HCT116 (cell line): ENCODE measurements at regions not wholly inside any gene's neighbourhood (a gene's known extent, or its start where the extent isn't known, plus 50 kb on each side); places are given as distances from the start of the nearest gene placed in this dataset.

Source experiments
- ATAC-seq: fragments of 200-7000 bp; cut with Tn5 transposase; 2 replicates; pipeline ENCODE4 v1.9.1; 2020; ENCODE audit warnings: mild to moderate bottlenecking, moderate library complexity
- BruUV-seq: library from RNA; stranded (reverse); fragments of 400-500 nt; replicated peaks from 2 replicates; lab custom pipeline; 2021; lab: Mats Ljungman, UMichigan
- CTCF ChIA-PET: fragments of 300-600 bp; sonication (Branson Sonifier 250); formaldehyde crosslinking; loops from one replicate; lab custom pipeline; 2021; ENCODE audit warnings: antibody characterized with exemption; lab: Charles Lee
- POLR2A ChIA-PET: fragments of 300-600, 350-600 bp; sonication (Branson Sonifier 250); formaldehyde crosslinking; loops from one replicate; lab custom pipeline; 2021; ENCODE audit warnings: antibody characterized with exemption; lab: Charles Lee
- RAD21 ChIA-PET, 2 experiments: fragments of 300-600 bp; sonication (Branson Sonifier 250); formaldehyde crosslinking; loops; one replicate each; lab custom pipeline; 2023; ENCODE audit warnings: low total read pairs in 2 of 2; ENCODE audit not compliant: uncharacterized antibody in 2 of 2, unreplicated experiment in 2 of 2, low non-redundant PET in 1 of 2; lab: Charles Lee
- DNase-seq: peaks from one replicate; pipeline ENCODE4 v3.0.0-alpha.2; 2010; ENCODE audit warnings: low read depth, low spot score
- H2AFZ ChIP-seq: fragments of 200-600 bp; shearing (Covaris generic), sonication (generic); 2 replicates; pipeline ENCODE4 v1.6.1; 2017; ENCODE audit warnings: low read depth, mixed run types, mixed read lengths, antibody characterized with exemption, low read length; ENCODE audit not compliant: poor library complexity, severe bottlenecking
- H3K27ac ChIP-seq: 2 replicates; pipeline ENCODE4 v1.5.1; 2012; ENCODE audit warnings: low read depth, low read length
- H3K27me3 ChIP-seq: fragments of 200-600 bp; sonication (generic); 2 replicates; pipeline ENCODE4 v1.6.1; 2016; ENCODE audit warnings: mixed run types, low read length, mixed read lengths; ENCODE audit not compliant: insufficient read depth
- H3K36me3 ChIP-seq, 2 experiments: fragments of 200-500 bp in 1 of 2; fragments of 200-600 bp in 1 of 2; sonication (Bioruptor generic) in 1 of 2; sonication (generic) in 1 of 2; 2 replicates each; pipeline versions ENCODE4 v1.5.1 to v1.6.1; 2014 to 2016; ENCODE audit warnings: low read length in 2 of 2, inconsistent platforms in 1 of 2, mixed read lengths in 1 of 2, mixed run types in 1 of 2; ENCODE audit not compliant: insufficient read depth in 2 of 2, control insufficient read depth in 1 of 2
- H3K4me1 ChIP-seq, 2 experiments: fragments of 200-600 bp in 1 of 2; sonication (generic) in 1 of 2; 2 replicates each; pipeline versions ENCODE4 v1.5.1 to v1.6.1; 2012 to 2017; ENCODE audit warnings: low read length in 2 of 2, inconsistent platforms in 1 of 2, mild to moderate bottlenecking in 1 of 2, mixed read lengths in 1 of 2, mixed run types in 1 of 2, moderate library complexity in 1 of 2; ENCODE audit not compliant: insufficient read depth in 2 of 2, control insufficient read depth in 1 of 2
- H3K4me2 ChIP-seq: fragments of 200-600 bp; sonication (generic); 2 replicates; pipeline ENCODE4 v1.6.1; 2017; ENCODE audit warnings: mixed run types, low read length, mixed read lengths
- H3K4me3 ChIP-seq, 2 experiments: fragments of 200-600 bp in 1 of 2; sonication (generic) in 1 of 2; replicated peaks in 1 of 2; 2 replicates each; pipeline ENCODE4 v1.5.1; 2011 to 2016; ENCODE audit warnings: low read length in 2 of 2, control low read depth in 1 of 2, low read depth in 1 of 2, mild to moderate bottlenecking in 1 of 2, mixed read lengths in 1 of 2, mixed run types in 1 of 2
- H3K79me2 ChIP-seq: fragments of 200-600 bp; sonication (generic); 2 replicates; pipeline ENCODE4 v1.6.1; 2017; ENCODE audit warnings: mild to moderate bottlenecking, mixed run types, low read length, moderate library complexity, mixed read lengths; ENCODE audit not compliant: insufficient read depth
- H3K9ac ChIP-seq: fragments of 200-600 bp; sonication (generic); 2 replicates; pipeline ENCODE4 v1.6.1; 2016; ENCODE audit warnings: low read length, mixed read lengths
- H3K9me2 ChIP-seq: fragments of 200-600 bp; sonication (generic), shearing (Covaris generic); 2 replicates; pipeline ENCODE4 v1.6.1; 2017; ENCODE audit warnings: mixed run types, mild to moderate bottlenecking, moderate library complexity; ENCODE audit not compliant: insufficient read depth
- H3K9me3 ChIP-seq, 2 experiments: fragments of 200-500 bp in 1 of 2; fragments of 200-600 bp in 1 of 2; sonication (Bioruptor generic) in 1 of 2; sonication (generic) in 1 of 2; 2 replicates each; pipeline ENCODE4 v1.6.1; 2014 to 2017; ENCODE audit warnings: low read length in 2 of 2, mixed read lengths in 2 of 2, inconsistent platforms in 1 of 2, low read depth in 1 of 2, mild to moderate bottlenecking in 1 of 2, mixed run types in 1 of 2, moderate library complexity in 1 of 2; ENCODE audit not compliant: control insufficient read depth in 1 of 2, insufficient read depth in 1 of 2
- H4K20me1 ChIP-seq: fragments of 200-600 bp; sonication (generic), shearing (Covaris generic); 2 replicates; pipeline ENCODE4 v1.6.1; 2017; ENCODE audit warnings: mixed run types, mild to moderate bottlenecking, moderate library complexity; ENCODE audit not compliant: insufficient read depth
- CBX3 ChIP-seq: IDR thresholded peaks from 2 replicates; pipeline ENCODE4 v1.6.1; 2012; ENCODE audit warnings: low read depth
- ELF1 ChIP-seq: IDR thresholded peaks from 2 replicates; pipeline ENCODE4 v1.6.1; 2012; ENCODE audit warnings: low read depth, borderline replicate concordance
- EZH2phosphoT487 ChIP-seq: fragments of 200-600 bp; IDR thresholded peaks from 2 replicates; pipeline ENCODE4 v1.6.1; 2018; ENCODE audit warnings: antibody characterized with exemption, borderline replicate concordance
- FOSL1 ChIP-seq: IDR thresholded peaks from 2 replicates; pipeline ENCODE4 v1.6.1; 2012; ENCODE audit warnings: low read depth
- RAD21 ChIP-seq: IDR thresholded peaks from 2 replicates; pipeline ENCODE4 v1.6.1; 2012; ENCODE audit warnings: low read depth, mild to moderate bottlenecking
- SIN3A ChIP-seq: IDR thresholded peaks from 2 replicates; pipeline ENCODE4 v1.6.1; 2012; ENCODE audit warnings: low read depth
- TCF7L2 ChIP-seq: IDR thresholded peaks from 2 replicates; pipeline ENCODE4 v1.7.0; 2011; ENCODE audit warnings: borderline replicate concordance, inconsistent platforms; ENCODE audit not compliant: insufficient read depth, insufficient read length; ENCODE audit errors: extremely low read depth
- intact Hi-C: fragments of 100-400 bp; cut with micrococcal nuclease; formaldehyde crosslinking; loops from 2 replicates; pipeline ENCODE4 v1.10.0; 2022
- TF ChIP-seq, protein P1 (sequence below): IDR thresholded peaks from 2 replicates; pipeline ENCODE4 v1.6.1; 2012
- TF ChIP-seq, protein P2 (sequence below), 3 experiments: fragments of 200-600 bp in 1 of 3; sonication (generic) in 1 of 3; IDR thresholded peaks in 2 of 3; conservative IDR thresholded peaks in 1 of 3; 2 replicates each; pipeline ENCODE4 v1.5.1; 2012 to 2017; ENCODE audit warnings: low read depth in 2 of 3, low read length in 2 of 3, antibody characterized with exemption in 1 of 3, borderline replicate concordance in 1 of 3, control low read depth in 1 of 3, mild to moderate bottlenecking in 1 of 3, mixed read lengths in 1 of 3, mixed run types in 1 of 3, moderate library complexity in 1 of 3; ENCODE audit not compliant: insufficient read depth in 1 of 3

DNA sequence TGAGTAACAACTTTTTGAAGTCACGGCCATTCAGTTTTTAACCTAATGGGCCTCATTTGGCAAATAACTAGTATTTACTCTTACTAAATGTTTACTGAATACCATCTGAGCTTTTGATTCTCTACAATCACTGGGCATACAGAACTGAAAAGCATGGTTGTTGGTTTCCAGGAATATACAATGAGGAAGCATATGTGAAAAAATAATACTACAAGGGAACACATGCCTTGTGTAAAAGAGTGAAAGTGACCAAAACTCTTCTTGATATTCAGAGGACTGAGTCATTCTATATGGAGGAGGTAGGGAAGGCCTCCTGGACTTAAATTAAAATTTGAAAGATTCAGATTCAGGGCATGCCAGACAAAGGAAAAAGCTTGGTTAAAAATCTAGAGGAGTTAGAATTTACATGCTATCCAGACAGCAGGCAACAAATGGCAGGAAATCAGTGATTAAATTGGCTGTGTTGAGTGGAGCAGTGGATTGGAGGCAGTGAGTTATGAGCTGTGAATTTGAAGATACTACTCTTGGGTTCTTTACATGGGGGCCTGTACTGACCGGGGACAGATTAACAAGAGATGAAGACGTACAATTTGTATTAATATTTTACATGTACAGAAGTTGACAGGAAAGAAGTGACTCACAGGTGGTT, 53.6 kb upstream of the NRXN1 start:
- H3K9me3 ChIP-seq, result no peaks in the 10 kb centered on the region
- H3K36me3 ChIP-seq, result no peaks in the 10 kb centered on the region
- H3K79me2 ChIP-seq, result no peaks in the 10 kb centered on the region
- ATAC-seq (no peak), DNase-seq (no peak)
- CTCF ChIA-PET, result no interaction called here
- POLR2A ChIA-PET, result no interaction called here
- H2AFZ ChIP-seq, result no peak overlapping the region
- H3K4me3 ChIP-seq, result no peak overlapping the region
- H3K9ac ChIP-seq, result no peak overlapping the region
- BruUV-seq, result no TSS peak
- H3K27ac ChIP-seq, result no peak overlapping the region
- H3K4me1 ChIP-seq, result no peaks in the 10 kb centered on the region
- H4K20me1 ChIP-seq, result no peaks in the 10 kb centered on the region
- no peaks in the 10 kb centered on the region for H3K27me3 ChIP-seq
- H3K4me2 ChIP-seq, result no peak overlapping the region
- no peaks in the 10 kb centered on the region; the same call in 1 of the 2 replicates for H3K9me2 ChIP-seq
- TF ChIP-seq ELF1, result no peak
- no peak for TF ChIP-seq SIN3A
- TF ChIP-seq CBX3, result no peak
- TF ChIP-seq RAD21, result no peak
- no peak for TF ChIP-seq EZH2phosphoT487
- TF ChIP-seq FOSL1, result no peak
- TF ChIP-seq, protein P1, sequence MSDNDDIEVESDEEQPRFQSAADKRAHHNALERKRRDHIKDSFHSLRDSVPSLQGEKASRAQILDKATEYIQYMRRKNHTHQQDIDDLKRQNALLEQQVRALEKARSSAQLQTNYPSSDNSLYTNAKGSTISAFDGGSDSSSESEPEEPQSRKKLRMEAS, result no peak
- TF ChIP-seq, protein P2, sequence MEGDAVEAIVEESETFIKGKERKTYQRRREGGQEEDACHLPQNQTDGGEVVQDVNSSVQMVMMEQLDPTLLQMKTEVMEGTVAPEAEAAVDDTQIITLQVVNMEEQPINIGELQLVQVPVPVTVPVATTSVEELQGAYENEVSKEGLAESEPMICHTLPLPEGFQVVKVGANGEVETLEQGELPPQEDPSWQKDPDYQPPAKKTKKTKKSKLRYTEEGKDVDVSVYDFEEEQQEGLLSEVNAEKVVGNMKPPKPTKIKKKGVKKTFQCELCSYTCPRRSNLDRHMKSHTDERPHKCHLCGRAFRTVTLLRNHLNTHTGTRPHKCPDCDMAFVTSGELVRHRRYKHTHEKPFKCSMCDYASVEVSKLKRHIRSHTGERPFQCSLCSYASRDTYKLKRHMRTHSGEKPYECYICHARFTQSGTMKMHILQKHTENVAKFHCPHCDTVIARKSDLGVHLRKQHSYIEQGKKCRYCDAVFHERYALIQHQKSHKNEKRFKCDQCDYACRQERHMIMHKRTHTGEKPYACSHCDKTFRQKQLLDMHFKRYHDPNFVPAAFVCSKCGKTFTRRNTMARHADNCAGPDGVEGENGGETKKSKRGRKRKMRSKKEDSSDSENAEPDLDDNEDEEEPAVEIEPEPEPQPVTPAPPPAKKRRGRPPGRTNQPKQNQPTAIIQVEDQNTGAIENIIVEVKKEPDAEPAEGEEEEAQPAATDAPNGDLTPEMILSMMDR (IDR thresholded peaks at IDR 0.05 in 2 of 3, conservative IDR thresholded peaks at IDR 0.05 in 1 of 3; ENCODE audit: borderline replicate concordance in 1 of 3, insufficient read depth in 1 of 3, low read depth in 2 of 3, low read length in 2 of 3), result no peak
- no peak for TF ChIP-seq TCF7L2
- RAD21 ChIA-PET, result no interaction called here
- intact Hi-C loops, result no loop called here
